OCI-LY1 (cell line): ENCODE measurements at regions not wholly inside any gene's neighbourhood (a gene's known extent, or its start where the extent isn't known, plus 50 kb on each side); places are given as distances from the start of the nearest gene placed in this dataset.

Source experiments
- H2AFZ ChIP-seq: fragments of 200-600 bp; sonication (generic), shearing (Covaris generic); 2 replicates; pipeline ENCODE4 v1.6.0; 2014; ENCODE audit warnings: antibody characterized with exemption, mild to moderate bottlenecking, low read length
- H3F3A ChIP-seq: fragments of 200-600 bp; sonication (generic), shearing (Covaris generic); 2 replicates; pipeline ENCODE4 v1.6.0; 2014; ENCODE audit warnings: mild to moderate bottlenecking, antibody characterized with exemption, low read length, moderate library complexity; ENCODE audit not compliant: insufficient read depth
- H3K27ac ChIP-seq: fragments of 200-600 bp; sonication (generic); 2 replicates; pipeline ENCODE4 v1.5.1; 2014; ENCODE audit warnings: low read length, mixed run types, mild to moderate bottlenecking, low read depth; ENCODE audit not compliant: poor library complexity, severe bottlenecking
- H3K27me3 ChIP-seq: fragments of 200-600 bp; sonication (generic); 2 replicates; pipeline ENCODE4 v1.6.0; 2014; ENCODE audit warnings: antibody characterized with exemption, mild to moderate bottlenecking, low read length, moderate library complexity; ENCODE audit not compliant: insufficient read depth
- H3K36me3 ChIP-seq: fragments of 200-600 bp; sonication (generic); 2 replicates; pipeline ENCODE4 v1.6.1; 2014; ENCODE audit warnings: mild to moderate bottlenecking, antibody characterized with exemption, low read length, moderate library complexity, mixed read lengths; ENCODE audit not compliant: insufficient read depth
- H3K4me1 ChIP-seq: fragments of 200-600 bp; sonication (generic); 2 replicates; pipeline ENCODE4 v1.5.1; 2014; ENCODE audit warnings: mild to moderate bottlenecking, low read length, moderate library complexity; ENCODE audit not compliant: insufficient read depth, severe bottlenecking
- H3K4me2 ChIP-seq: fragments of 200-600 bp; sonication (generic), shearing (Covaris generic); 2 replicates; pipeline ENCODE4 v1.6.1; 2014; ENCODE audit warnings: low read length
- H3K4me3 ChIP-seq: fragments of 200-600 bp; sonication (generic); 2 replicates; pipeline ENCODE4 v1.5.1; 2014; ENCODE audit warnings: low read length, low read depth, mild to moderate bottlenecking, mixed read lengths; ENCODE audit not compliant: poor library complexity, severe bottlenecking
- H3K79me2 ChIP-seq: fragments of 200-600 bp; shearing (Covaris generic); 2 replicates; pipeline ENCODE4 v1.6.1; 2016; ENCODE audit warnings: mixed run types, low read length, mixed read lengths; ENCODE audit not compliant: insufficient read depth
- H3K9ac ChIP-seq: fragments of 200-600 bp; sonication (generic), shearing (Covaris generic); 2 replicates; pipeline ENCODE4 v1.6.1; 2014; ENCODE audit warnings: mild to moderate bottlenecking, low read length, mixed read lengths
- H3K9me2 ChIP-seq: fragments of 200-600 bp; sonication (generic), shearing (Covaris generic); 2 replicates; pipeline ENCODE4 v1.6.1; 2014; ENCODE audit warnings: low read depth, mild to moderate bottlenecking, low read length, mixed read lengths
- H3K9me3 ChIP-seq: fragments of 200-600 bp; shearing (Covaris generic); 2 replicates; pipeline ENCODE4 v1.6.1; 2014; ENCODE audit warnings: low read length, mixed read lengths
- H4K20me1 ChIP-seq: fragments of 200-600 bp; sonication (generic), shearing (Covaris generic); 2 replicates; pipeline ENCODE4 v1.6.0; 2016; ENCODE audit warnings: mild to moderate bottlenecking, low read length; ENCODE audit not compliant: insufficient read depth
- EZH2 ChIP-seq: fragments of 200-600 bp; sonication (generic), shearing (Covaris generic); IDR thresholded peaks from 2 replicates; pipeline ENCODE4 v1.8.0; 2017; ENCODE audit warnings: borderline replicate concordance, mixed run types, mild to moderate bottlenecking, antibody characterized with exemption, low read length, moderate library complexity, mixed read lengths
- TF ChIP-seq, protein P1 (sequence below): fragments of 200-600 bp; sonication (generic), shearing (Covaris generic); IDR thresholded peaks from 2 replicates; pipeline ENCODE4 v1.5.1; 2017; ENCODE audit warnings: mild to moderate bottlenecking, antibody characterized with exemption, low read length, moderate library complexity, mixed read lengths

DNA sequence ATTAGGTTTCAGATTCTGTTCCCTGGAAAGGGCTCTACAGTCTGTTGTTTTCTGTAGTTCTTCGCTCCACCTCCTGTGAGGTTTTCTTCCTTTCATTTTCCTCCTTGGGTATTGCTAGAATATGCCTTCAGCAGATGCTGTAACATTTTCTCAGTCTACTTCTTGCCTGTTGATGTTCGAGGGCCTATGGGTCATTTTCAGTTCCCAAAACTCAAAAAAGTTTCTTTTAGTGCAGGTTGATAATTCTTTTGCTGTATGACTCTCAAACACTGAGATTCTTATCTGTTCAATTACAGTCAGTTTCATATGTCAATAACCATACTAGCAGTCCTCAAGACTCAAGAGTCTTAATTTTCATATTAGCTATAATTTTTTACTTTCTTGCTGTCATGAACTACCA, 268.3 kb downstream of the RFC3 start:
- Histone ChIP-seq H3K4me2 (no peak overlapping the region), H3K9me3 (no peaks in the 10 kb centered on the region), H3K9me2 (no peaks in the 10 kb centered on the region), H3K79me2 (no peaks in the 10 kb centered on the region), H3K4me1 (no peaks in the 10 kb centered on the region), H3K27me3 (no peaks in the 10 kb centered on the region), H3K36me3 (no peaks in the 10 kb centered on the region), H3K27ac (no peak overlapping the region), H3K4me3 (no peak overlapping the region), H3K9ac (no peak overlapping the region), H2AFZ (no peak overlapping the region), H3F3A (no peaks in the 10 kb centered on the region), H4K20me1 (no peaks in the 10 kb centered on the region)
- TF ChIP-seq, protein P1, sequence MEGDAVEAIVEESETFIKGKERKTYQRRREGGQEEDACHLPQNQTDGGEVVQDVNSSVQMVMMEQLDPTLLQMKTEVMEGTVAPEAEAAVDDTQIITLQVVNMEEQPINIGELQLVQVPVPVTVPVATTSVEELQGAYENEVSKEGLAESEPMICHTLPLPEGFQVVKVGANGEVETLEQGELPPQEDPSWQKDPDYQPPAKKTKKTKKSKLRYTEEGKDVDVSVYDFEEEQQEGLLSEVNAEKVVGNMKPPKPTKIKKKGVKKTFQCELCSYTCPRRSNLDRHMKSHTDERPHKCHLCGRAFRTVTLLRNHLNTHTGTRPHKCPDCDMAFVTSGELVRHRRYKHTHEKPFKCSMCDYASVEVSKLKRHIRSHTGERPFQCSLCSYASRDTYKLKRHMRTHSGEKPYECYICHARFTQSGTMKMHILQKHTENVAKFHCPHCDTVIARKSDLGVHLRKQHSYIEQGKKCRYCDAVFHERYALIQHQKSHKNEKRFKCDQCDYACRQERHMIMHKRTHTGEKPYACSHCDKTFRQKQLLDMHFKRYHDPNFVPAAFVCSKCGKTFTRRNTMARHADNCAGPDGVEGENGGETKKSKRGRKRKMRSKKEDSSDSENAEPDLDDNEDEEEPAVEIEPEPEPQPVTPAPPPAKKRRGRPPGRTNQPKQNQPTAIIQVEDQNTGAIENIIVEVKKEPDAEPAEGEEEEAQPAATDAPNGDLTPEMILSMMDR = no peak
- TF ChIP-seq EZH2 = no peak

DNA sequence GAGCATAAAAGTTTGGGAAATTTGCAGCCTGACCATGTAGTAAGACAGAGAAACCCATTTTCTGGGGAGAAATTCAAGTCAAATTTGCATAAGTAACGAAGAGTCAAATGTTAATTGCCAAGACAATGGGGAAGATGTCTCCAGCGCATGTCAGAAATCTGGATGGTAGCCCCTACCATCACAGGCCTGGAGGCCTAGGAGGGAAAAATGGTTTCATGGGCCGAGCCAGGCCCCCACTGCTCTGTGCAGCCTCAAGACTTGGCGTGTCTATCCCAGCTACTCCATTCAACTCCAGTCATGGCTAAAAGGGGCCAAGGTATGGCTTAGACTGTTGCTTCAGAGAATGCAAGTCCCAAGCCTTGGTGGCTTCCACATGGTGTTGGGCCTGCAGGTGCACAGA, 269.8 kb downstream of the RFC3 start:
- no peak overlapping the region for H2AFZ ChIP-seq
- no peak for TF ChIP-seq EZH2
- H3K4me1 ChIP-seq = no peaks in the 10 kb centered on the region

DNA sequence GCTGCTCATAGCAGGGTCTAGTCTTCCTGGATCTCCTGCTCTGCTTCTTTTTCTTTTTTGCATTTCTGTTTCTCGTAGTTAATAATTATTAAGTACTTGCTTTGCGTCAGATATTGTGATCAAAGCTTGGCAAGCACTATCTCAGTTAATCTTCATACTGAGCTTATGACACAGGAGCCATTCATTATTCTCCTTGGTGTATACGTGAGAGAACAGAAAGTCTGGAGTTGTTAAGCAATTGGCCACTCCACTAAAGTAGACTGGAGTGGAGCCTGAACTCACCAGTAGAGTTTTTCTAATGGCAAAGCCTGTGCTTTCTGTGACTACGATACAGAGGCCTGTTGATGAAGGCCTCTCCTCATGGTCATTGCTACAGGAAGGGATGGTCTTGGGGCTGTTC, 285.9 kb downstream of the RFC3 start:
- Histone ChIP-seq H3K9me2 (no peaks in the 10 kb centered on the region), H3K4me1 (no peaks in the 10 kb centered on the region), H3K9ac (no peak overlapping the region), H3K36me3 (no peaks in the 10 kb centered on the region), H3K27ac (no peak overlapping the region), H3K4me2 (no peak overlapping the region), H3K27me3 (no peaks in the 10 kb centered on the region), H3K4me3 (no peak overlapping the region), H2AFZ (no peak overlapping the region), H3K9me3 (no peaks in the 10 kb centered on the region), H3K79me2 (no peaks in the 10 kb centered on the region), H3F3A (no peaks in the 10 kb centered on the region), H4K20me1 (no peaks in the 10 kb centered on the region)
- TF ChIP-seq, protein P1 = no peak
- no peak for TF ChIP-seq EZH2

More for the DNA sequence above, 269.8 kb downstream of the RFC3 start:
- Histone ChIP-seq H3K9me3 (no peaks in the 10 kb centered on the region), H3K9ac (no peak overlapping the region), H4K20me1 (no peaks in the 10 kb centered on the region), H3K9me2 (no peaks in the 10 kb centered on the region), H3K27ac (no peak overlapping the region), H3K4me3 (no peak overlapping the region), H3K79me2 (no peaks in the 10 kb centered on the region), H3K36me3 (no peaks in the 10 kb centered on the region), H3K27me3 (no peaks in the 10 kb centered on the region), H3K4me2 (no peak overlapping the region), H3F3A (no peaks in the 10 kb centered on the region)

- H3K79me2 ChIP-seq = no peaks in the 10 kb centered on the region
- no peaks in the 10 kb centered on the region for H3K9me2 ChIP-seq
- no peak overlapping the region for H3K4me3 ChIP-seq
- no peaks in the 10 kb centered on the region for H4K20me1 ChIP-seq
- H3K27me3 ChIP-seq = no peaks in the 10 kb centered on the region
- no peaks in the 10 kb centered on the region for H3K9me3 ChIP-seq
- H3K27ac ChIP-seq = no peak overlapping the region
- H3F3A ChIP-seq = no peaks in the 10 kb centered on the region
- H3K4me2 ChIP-seq = no peak overlapping the region
- no peaks in the 10 kb centered on the region for H3K36me3 ChIP-seq
- H3K9ac ChIP-seq = no peak overlapping the region
- TF ChIP-seq EZH2 = no peak
- TF ChIP-seq, protein P1 = no peak
- H3K4me1 ChIP-seq = no peaks in the 10 kb centered on the region
- H2AFZ ChIP-seq = no peak overlapping the region
These were observed 286.9 kb downstream of the RFC3 start for GRCh38 chr13:34104853-34105252.
